RPMI7951 (cell line): ENCODE measurements at regions not wholly inside any gene's neighbourhood (a gene's known extent, or its start where the extent isn't known, plus 50 kb on each side); places are given as distances from the start of the nearest gene placed in this dataset.

Experiments used
- DNase-seq: peaks from one replicate; pipeline ENCODE4 v3.0.0-alpha.2; 2012; ENCODE audit warnings: low read depth

DNA sequence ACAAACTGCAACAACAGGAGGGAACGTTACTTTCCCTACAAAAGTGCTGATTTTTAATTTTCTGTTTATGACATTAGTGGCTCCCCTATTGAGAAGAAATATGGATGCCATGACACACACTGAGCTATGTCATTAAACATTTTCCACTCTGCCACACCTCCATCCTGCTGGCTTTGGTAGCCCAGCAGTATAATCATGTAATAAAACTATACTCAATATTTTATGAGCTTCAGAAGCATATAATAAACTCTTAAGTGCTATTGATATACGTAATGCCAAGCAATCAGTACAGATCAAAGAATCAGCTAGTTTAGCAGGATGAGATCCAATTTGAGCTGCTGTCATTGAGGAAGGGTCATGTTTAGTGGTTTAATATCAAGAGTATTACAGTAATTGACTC, 141.3 kb upstream of the LRRC7 start:
- no peak for DNase-seq

DNA sequence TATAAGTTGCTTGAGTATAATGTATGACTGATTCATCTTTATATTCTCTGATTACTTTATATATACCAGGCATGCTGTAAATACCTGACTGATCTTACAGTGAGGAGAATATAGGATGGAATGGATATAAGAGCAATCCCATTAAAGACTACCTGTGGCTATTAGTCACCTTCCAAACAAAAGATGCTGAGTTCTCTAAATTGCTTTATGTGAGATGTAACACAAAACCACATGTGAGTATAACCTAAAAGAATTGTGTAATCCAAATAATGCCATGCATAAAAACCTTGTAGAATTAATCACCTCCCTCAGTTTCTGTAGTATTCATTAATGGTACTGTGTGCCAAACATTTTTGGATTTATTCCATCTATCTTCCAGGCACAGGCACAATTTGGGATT, 134.6 kb upstream of the LRRC7 start:
- DNase-seq: no peak

DNA sequence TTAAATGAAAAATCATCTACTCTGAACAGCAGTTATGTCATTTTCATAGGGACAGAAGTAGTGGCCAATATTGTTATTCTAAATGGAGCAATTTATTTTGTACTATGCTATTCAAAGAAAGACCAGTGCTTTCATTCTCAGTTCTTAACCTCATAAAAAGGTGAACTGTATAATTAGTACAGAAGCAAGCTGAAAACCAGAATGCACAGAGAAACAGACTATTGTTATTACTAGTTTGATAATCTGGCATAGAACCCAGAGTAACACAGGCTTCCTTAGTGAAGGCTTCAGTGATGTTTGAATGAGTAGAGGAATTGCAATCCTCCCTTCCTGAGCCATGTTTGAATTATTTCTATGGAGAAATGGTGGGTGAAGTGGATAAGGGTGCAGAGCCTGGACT, 131.6 kb upstream of the LRRC7 start:
- DNase-seq: no peak

DNA sequence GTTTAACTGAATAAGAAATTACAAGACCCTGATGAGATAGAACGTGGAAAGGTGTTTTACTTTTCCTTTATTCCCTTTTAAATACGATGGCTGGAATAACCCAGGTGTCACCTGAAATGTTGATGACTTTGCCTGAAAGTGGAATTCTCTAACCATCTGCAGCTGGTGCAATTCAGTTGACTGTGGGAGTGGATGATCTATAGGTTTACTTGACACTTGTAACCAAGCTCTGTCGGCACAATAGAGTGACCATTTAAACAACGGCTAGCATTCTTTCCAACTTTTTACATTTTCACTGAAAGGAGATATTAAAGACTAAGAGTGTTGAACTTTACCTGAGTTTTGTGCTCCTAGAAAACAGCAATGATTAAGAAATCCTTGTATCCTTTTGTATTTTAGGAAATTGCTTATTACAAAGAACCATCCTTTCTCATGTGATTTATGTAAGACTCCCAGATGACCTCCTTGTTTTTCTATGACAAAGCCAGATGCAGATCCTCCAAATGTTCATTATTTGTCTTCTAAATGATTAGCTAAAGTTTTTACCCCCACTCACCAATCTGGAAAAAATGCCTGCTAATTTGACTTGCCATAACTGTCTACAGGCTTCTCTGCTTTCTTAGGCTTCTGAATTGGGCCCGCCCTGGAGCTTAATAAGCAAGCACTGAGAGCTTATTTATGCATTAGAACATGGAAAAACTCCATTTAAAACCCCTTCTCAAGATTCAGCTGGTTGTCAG, 129.5 kb upstream of the LRRC7 start:
- no peak for DNase-seq

DNA sequence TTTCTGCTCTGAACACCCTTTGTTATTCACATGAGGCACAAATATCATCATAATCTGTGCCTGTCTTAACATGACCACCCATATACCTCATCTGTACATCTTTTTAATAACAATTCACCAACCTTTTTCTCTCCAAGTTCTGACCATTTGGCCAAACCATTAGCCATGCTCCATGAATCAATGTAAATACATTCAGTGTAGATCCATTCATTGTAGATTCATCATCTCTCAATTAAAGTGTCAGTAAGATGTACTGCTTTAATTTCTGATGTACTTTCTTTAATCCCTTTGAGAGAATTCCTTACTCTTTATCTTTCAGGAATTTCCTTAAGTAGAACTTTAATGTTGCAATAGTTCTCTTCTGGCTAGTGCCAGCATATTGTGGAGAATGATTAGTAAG, 126.2 kb upstream of the LRRC7 start:
- no peak for DNase-seq

DNA sequence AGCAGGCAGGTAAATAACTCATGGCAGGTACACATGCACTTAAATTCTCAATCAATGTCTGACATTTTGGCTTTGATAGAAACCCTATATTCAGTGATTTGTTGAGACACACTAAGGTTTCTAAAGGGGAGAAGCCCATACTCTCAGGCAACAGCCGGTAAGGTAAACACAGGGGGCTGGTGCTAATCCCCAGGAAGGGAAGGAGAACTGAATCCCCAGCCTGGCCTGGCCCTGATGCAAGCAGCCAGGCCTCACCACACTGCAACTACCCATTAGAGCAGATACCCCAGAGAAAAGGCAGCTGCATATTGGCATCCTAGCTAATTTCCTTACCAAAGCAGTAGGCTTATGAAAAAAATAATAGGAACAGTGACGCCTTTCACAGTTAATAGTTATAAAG, 116.5 kb upstream of the LRRC7 start:
- DNase-seq: no peak

DNA sequence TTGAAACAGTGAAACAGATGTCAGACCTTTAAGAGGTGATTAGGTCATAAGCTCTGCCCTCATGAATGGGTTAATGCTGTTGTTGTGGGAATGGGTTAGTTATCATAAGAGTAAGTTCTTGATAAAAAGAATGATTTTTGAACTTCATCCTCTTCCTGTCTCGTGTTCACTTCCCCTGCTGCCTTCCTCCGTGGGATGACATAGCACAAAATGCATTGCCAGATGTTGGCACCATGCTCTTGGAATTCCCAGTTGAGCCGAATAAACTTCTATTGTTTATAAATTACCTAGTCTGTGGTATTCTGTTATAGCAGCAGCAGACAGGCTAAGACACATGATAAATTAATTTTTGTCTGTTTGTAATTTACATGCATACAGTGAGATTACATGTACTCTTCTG, 112.0 kb upstream of the LRRC7 start:
- DNase-seq: no peak

DNA sequence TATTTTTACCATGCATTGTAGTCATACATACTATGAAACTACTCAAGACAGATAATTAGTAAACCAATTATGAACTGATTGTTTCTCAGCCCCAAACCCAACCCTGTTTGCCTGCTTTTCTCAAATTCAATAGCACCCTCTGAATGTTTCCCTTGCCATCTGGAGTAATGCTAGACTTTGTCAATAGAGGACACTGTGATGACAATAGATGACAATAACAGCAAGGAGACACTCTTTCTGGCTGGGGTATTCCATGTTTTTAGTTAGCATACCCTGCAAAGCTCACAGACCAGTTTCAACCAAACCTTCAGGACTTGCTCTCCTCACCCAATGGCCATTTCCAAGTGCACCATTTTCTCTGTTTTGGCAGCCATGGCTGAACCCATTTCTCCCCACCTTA, 108.5 kb upstream of the LRRC7 start:
- no peak for DNase-seq

DNA sequence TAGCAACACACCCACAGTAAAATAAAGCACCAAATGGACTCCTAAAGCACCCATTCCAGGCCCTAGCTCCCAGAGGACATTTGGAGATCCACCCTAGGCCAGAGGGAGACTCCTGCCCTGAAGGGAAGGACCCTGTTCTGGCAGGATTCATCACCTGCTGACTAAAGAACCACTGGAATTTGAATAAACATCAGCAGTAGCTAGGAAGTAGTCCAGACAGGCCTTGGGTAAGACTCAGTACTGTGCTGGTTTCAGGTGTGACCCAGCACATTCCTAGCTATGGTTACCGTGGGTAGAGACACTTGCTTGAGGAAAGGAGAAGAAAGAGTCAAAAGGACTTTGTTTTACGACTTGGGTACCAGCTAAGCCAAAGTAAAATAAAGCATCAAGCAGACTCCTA, 92.7 kb upstream of the LRRC7 start:
- no peak for DNase-seq

DNA sequence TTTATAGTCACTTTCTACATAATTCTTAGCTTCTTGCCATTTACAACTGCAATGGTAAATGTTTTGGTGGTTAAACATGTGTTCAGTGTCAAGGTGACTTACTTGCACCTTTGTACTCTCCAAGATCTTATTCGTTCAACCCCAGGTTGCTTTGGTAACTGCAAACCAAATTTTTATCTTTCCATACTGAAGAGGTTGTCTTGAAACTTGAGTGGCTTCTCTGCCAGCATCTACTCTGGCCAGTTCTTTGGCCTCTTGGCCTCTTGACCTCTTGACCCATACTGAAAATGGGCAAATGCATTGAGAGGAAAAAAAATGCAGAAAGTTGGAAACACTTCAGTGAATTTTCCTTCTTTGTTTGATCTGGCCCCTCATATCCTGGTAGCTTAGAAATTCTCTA, 88.0 kb upstream of the LRRC7 start:
- DNase-seq: no peak

DNA sequence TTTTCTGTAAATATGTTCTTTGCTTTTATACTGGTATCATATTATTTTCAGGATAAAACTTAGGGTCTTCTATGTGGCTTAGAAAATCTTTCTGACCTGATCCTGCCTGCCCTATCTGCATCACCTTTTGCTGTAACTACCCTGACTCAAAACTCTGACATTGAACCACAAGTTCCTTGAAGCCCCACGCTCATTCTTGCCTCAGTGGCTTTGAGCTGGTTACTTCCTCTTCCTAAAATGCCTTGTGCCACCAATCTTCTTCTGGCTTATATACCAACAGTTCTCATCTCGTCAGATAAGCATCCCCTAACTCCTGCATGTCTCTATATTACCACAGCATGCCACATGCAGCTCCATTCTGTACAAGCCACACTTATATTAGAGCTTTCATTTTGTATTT, 84.5 kb upstream of the LRRC7 start:
- DNase-seq: no peak

DNA sequence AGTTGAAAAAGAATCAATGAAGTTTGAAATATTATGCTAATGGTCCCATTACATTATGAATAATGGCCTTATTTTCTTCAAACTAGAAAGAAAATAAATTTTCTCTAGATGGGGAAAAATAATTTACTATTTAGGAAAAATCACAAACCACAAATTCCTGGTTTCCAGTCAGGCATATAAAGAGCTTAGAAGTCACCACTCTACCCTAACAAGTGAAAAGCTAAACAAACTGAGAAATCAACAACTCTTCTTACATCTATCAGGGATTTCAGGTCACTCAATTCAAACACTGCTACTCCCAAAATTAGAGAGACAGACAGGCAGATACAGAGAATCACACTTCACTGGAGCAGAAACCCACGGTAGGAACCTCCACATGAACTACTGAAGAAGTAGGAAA, 82.1 kb upstream of the LRRC7 start:
- no peak for DNase-seq

DNA sequence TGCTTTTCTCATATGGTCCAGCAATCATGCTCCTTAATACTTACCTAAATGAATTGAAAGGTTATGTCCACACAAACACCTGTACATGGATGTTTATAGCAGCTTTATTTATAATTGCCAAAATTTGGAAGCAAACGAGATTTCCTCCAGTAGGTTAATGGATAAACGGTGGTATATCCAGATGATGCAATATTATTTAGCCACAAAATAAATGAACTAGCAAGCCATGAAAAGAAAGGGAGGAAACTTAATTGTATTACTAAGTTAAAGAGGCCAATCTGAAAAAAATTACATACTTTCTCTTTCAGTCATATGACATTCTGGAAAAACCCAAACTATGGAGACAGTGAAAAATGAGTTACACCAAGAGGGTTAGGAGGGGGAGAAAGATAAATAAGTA, 76.3 kb upstream of the LRRC7 start:
- no peak for DNase-seq

DNA sequence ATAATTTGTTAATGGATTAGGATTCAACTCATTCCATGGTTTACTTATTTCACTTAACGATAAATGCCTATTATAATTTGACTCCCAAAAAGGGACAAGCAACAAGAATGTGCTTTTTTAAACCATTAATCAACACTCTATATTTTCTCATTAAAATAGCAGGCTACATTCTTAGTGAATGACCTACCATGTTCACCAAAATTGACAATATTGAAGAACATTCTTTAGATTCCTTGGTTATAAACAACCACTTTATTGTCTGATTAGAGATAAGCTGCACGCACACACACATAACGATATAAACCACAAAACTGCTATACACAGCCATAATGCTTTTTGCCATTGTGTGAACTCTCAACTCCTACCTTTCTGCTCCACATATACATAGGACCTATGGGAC, 75.4 kb upstream of the LRRC7 start:
- DNase-seq: peak; percentile 11

DNA sequence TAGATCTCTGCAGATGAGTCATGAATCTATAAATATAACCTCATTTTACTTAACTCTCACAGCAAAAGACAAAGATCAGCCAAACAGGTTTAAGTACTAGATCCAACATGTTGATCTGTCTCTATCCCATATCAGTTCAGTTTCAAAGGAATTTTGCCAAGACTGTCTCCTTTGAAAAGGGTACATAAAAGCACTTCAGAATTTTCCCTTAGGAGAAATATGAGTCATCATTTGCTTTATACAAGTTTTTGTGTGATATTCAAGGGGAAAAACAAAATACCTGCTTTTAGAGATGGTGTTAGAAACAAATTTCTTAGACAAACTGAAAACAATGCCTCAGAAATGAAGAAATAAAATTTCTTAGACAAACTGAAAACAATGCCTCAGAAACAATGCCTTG, 73.5 kb upstream of the LRRC7 start:
- peak; percentile 23 for DNase-seq

DNA sequence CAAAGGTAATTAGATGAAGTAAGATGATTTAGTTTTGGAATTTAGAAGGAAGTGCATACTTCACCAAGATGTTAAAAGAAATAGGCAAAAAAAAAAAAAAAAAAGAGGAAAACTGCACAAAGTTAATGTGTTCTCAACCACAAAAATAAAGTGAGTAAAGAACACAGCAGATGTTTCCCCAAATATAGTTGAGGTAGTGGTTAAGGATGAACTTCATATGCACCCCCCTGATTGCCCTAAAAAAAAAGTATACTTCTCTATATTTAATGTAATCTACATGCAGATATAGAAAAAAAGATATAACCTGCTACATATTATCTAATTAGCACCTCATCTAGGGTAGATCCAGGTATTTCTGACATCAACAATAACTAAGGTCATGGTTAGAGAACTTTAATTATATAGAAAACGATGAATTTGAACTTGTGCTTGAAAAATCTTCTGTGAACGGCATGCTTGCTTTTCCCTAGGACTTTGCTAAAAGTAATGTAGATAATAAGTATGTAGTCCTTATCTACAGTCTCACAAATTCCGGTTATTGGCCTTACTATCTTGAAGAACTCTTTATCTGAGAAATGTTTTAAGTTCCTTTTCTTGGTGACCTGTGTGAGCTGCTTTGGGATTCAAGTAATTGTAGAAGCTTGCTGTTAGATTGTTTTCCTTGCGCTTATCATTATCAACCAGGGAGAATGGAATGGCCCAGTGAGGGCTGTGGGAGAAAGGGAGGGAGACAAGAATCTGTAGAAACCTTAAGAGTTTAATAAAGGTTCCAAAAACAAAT, 70.1 kb upstream of the LRRC7 start:
- no peak for DNase-seq

DNA sequence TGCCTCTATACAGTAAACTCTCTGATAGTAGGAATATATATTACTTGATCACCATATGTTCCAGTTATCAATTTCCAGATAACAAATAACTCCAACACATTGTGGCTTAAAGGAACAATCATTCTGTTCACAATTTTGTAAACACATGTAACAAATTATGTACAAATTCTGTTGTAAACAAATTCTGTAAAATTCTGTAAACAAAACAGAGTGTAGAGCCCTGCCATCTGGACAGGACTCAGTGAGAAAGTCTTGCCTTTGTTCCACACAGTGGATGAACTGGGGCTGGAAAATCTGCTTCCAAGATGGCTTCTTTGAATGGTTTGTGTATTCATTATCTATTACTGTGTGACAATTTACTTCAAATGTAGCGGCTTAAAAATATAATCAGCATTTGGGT, 69.0 kb upstream of the LRRC7 start:
- DNase-seq: no peak

DNA sequence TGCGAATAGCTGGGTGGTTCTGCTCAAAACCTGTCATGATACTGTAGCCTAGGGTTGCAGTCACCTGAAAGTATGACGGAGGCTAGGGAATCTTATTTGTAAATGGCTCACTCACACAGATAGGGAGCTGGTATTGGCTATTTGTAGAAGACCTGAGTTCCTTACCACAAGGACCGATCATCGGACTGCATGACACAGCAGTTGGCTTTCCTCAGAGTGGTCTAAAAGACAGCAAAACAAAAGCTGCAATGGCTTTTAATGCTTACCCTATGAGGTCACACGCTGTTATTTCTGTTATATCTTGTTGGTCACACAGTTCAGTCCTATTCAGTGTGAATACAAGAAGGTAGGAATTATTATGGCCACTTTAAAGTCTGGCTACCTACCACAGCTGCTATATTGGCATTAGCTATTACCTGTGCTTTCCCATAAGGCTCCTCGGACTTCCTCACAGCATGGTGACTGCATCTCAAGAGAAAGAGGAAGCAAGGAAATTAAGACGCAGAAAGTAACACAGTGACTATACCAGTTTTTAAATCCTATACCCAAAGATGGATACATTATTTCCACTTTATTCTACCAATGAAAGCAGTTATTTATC, 68.4 kb upstream of the LRRC7 start:
- DNase-seq: no peak

DNA sequence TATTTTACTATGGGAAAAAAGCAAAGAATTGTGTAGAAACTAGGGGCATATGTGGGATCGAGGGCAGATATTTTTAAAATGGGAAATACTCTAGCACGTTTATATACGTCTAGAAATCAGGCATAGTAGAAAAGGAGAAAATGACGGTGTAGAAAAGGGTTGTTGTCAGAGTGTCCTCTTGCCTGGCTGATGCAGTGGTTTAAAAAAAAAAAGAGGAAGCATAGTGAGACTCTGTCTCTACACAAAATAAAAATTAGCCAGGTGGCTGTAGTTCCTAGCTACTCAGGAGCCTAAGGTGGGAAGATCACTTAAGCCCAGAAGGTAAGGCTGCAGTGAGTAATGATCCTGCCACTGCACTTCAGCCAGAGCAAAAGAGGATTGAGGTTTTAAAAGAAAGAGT, 64.7 kb upstream of the LRRC7 start:
- DNase-seq: no peak

DNA sequence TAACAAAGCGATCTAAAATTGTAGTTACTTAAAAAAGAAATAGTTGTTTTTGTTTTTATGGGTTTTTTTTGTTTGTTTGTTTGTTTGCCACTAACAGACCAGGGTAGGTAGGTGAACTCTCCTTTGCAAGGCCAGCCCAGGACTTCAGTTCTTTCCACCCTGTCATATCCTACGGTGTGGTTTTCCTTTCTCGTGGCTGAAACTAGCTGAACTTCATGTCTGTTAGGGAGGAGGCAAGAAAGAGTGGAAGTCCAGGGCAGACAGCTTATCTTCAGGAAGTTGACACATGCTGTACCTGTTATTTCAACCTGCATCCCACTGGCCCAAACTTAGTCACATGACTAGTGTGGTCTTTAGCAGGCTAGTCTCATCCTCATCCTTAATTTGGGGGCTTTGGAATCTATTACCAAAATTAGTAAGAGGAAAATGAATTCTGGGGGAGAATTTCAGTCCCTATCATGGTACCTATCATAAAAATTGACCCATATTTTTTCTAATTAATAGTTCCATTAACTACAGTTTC, 62.9 kb upstream of the LRRC7 start:
- DNase-seq: no peak

DNA sequence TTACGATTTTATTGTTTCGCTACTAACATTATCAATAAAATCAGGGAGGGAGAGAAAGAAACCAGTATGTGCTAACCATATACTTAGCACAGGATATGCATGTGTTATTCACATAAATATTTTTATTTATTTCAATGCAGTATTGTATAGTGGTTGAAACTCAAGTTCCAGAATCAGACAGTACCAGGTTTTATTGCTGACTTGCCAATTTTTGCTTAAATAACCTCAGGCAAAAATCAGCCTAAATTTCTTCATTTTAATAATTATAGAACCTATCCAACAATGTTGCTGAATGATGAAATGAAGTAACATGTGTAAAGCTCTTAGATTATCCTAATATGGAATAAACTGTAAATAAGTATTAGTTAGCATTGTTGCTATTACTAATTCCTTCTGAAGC, 61.4 kb upstream of the LRRC7 start:
- DNase-seq: no peak

DNA sequence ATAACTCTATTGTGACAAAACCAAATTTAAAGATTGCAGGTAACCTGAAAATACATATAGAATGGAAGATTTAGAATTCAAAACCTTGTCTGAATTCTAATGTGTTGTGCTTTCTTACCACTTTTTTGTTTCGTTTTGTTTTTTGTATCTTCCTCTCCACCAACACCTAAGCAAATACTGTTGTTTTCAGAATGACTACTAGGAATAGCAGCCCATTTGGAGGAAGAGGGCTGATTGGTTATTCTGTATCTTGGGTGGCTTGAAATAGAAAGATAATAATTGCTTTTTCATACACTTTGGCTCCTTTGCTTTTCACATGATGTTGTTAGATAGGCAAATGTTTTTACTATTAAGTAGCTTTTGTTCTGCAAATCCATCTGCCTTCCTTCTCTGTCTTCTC, 61.0 kb upstream of the LRRC7 start:
- DNase-seq: no peak

DNA sequence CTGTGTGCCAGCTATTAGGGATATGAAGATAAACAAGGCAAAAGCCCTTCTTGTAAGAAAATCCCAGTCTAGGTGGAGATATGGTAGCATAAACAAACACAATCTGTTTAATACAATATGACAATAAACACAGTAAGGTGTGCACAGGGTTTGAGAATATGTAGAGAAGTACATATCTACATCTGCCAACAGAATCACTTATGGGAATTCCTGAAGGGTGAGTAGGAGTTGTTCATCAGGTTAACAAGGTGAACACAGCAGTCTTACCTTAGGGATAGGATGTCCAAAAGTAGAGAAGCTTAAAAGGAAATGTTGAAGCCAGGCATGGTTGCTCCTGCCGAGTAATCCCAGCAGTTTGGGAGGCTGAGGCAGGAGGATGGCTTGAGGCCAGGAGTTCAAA, 57.7 kb upstream of the LRRC7 start:
- DNase-seq: no peak
